Thymus (tissue), 11 donors: ENCODE measurements at regions not wholly inside any gene's neighbourhood (a gene's known extent, or its start where the extent isn't known, plus 50 kb on each side); places are given as distances from the start of the nearest gene placed in this dataset.
"Not testable (repeated sequence)": the region's sequence is repeated elsewhere in the genome, so short reads cannot be mapped to it uniquely, and the experiment has no call there.

Experiments used
- DNase-seq, 9 donors: peaks; one replicate each; pipeline ENCODE4 v3.0.0-alpha.2; 2013; ENCODE audit warnings: low spot score in 9 of 9, low read depth in 6 of 9, missing footprints in 1 of 9
- H3K27ac ChIP-seq, 2 donors: one replicate each; pipeline ENCODE4 v1.5.1; 2013; ENCODE audit warnings: control low read depth in 1 of 2, low read depth in 1 of 2, low read length in 1 of 2, mild to moderate bottlenecking in 1 of 2, moderate library complexity in 1 of 2
- H3K27me3 ChIP-seq, 2 donors: one replicate each; pipeline ENCODE4 v1.5.1; 2013; ENCODE audit warnings: low read length in 1 of 2; ENCODE audit not compliant: control insufficient read depth in 2 of 2, insufficient read depth in 1 of 2
- H3K36me3 ChIP-seq, 2 donors: one replicate each; pipeline ENCODE4 v1.5.1; 2013; ENCODE audit warnings: low read length in 1 of 2, mild to moderate bottlenecking in 1 of 2, moderate library complexity in 1 of 2; ENCODE audit not compliant: control insufficient read depth in 2 of 2, insufficient read depth in 2 of 2
- H3K4me1 ChIP-seq, 2 donors: one replicate each; pipeline ENCODE4 v1.5.1; 2013; ENCODE audit warnings: low read length in 2 of 2; ENCODE audit not compliant: control insufficient read depth in 2 of 2, insufficient read depth in 2 of 2
- H3K4me3 ChIP-seq, 2 donors: one replicate each; pipeline ENCODE4 v1.5.1; 2013; ENCODE audit warnings: low read length in 2 of 2, control low read depth in 1 of 2, mild to moderate bottlenecking in 1 of 2
- H3K9me3 ChIP-seq, 2 donors: one replicate each; pipeline ENCODE4 v1.5.1; 2013; ENCODE audit warnings: low read length in 1 of 2, mild to moderate bottlenecking in 1 of 2; ENCODE audit not compliant: control insufficient read depth in 2 of 2, insufficient read depth in 1 of 2
- WGBS: extraction: QIAGEN DNeasy Blood & Tissue Kit; methylation state at CpG from one replicate; pipeline ENCODE4 v1.1.7; 2013; 5-methylcytosine and 5-hydroxymethylcytosine counted together
- donor health status: healthy.

GRCh38 chr1:181986907-181987305 is 74.6 kb downstream of the ZNF648 start:
- no peaks in the 10 kb centered on the region for H3K27me3 ChIP-seq
- no peaks in the 10 kb centered on the region for H3K9me3 ChIP-seq
- no peak overlapping the region for H3K27ac ChIP-seq
- DNase-seq: no peak
- H3K4me1 ChIP-seq: no peaks in the 10 kb centered on the region
- H3K4me3 ChIP-seq: no peak overlapping the region
- WGBS: 82% methylated on average over 2 of the region's 2 CpGs
- H3K36me3 ChIP-seq: no peaks in the 10 kb centered on the region

GRCh38 chr1:181985936-181986906 is 75.3 kb downstream of the ZNF648 start:
- Histone ChIP-seq H3K27ac (no peak overlapping the region), H3K27me3 (no peaks in the 10 kb centered on the region), H3K36me3 (no peaks in the 10 kb centered on the region), H3K4me1 (no peaks in the 10 kb centered on the region), H3K9me3 (no peaks in the 10 kb centered on the region), H3K4me3 (no peak overlapping the region)
- WGBS: 78% methylated on average over 6 of the region's 6 CpGs
- no peak for DNase-seq

GRCh38 chr1:181985281-181985680 is 76.2 kb downstream of the ZNF648 start:
- Histone ChIP-seq H3K9me3 (no peaks in the 10 kb centered on the region), H3K27ac (no peak overlapping the region), H3K4me1 (no peaks in the 10 kb centered on the region), H3K36me3 (no peaks in the 10 kb centered on the region), H3K27me3 (no peaks in the 10 kb centered on the region), H3K4me3 (no peak overlapping the region)
- DNase-seq: no peak
- WGBS: 99% methylated on average over 3 of the region's 3 CpGs

- no peaks in the 10 kb centered on the region for H3K9me3 ChIP-seq
- no peak overlapping the region for H3K27ac ChIP-seq
- no peaks in the 10 kb centered on the region for H3K27me3 ChIP-seq
- H3K36me3 ChIP-seq: no peaks in the 10 kb centered on the region
- H3K4me3 ChIP-seq: no peak overlapping the region
- WGBS: 78% methylated on average over 4 of the region's 4 CpGs
- DNase-seq: no peak
- no peaks in the 10 kb centered on the region for H3K4me1 ChIP-seq
Observed at GRCh38 chr1:181984006-181984405, 77.5 kb downstream of the ZNF648 start.

- H3K4me3 ChIP-seq: no peak overlapping the region
- DNase-seq: no peak
- no peaks in the 10 kb centered on the region for H3K9me3 ChIP-seq
- 99% methylated on average over 4 of the region's 4 CpGs for WGBS
- no peaks in the 10 kb centered on the region for H3K27me3 ChIP-seq
- H3K4me1 ChIP-seq: no peaks in the 10 kb centered on the region
- H3K36me3 ChIP-seq: no peaks in the 10 kb centered on the region
- H3K27ac ChIP-seq: no peak overlapping the region
Observed at GRCh38 chr1:181981821-181982220, 79.7 kb downstream of the ZNF648 start.

GRCh38 chr1:181972256-181972655 is 89.3 kb downstream of the ZNF648 start:
- Histone ChIP-seq H3K4me3 (no peak overlapping the region), H3K27ac (no peak overlapping the region), H3K36me3 (no peaks in the 10 kb centered on the region), H3K9me3 (peaks cover 0 to 7% of the 10 kb centered on the region in 2 donors), H3K4me1 (no peaks in the 10 kb centered on the region), H3K27me3 (no peaks in the 10 kb centered on the region)
- DNase-seq: no peak
- WGBS: 98% methylated on average over 1 of the region's 1 CpG

- no peak overlapping the region for H3K4me3 ChIP-seq
- H3K4me1 ChIP-seq: no peaks in the 10 kb centered on the region
- no peak for DNase-seq
- no peaks in the 10 kb centered on the region for H3K27me3 ChIP-seq
- H3K27ac ChIP-seq: no peak overlapping the region
- peaks cover 0 to 7% of the 10 kb centered on the region in 2 donors for H3K9me3 ChIP-seq
- no peaks in the 10 kb centered on the region for H3K36me3 ChIP-seq
Observed at GRCh38 chr1:181971424-181971823, 90.1 kb downstream of the ZNF648 start.

GRCh38 chr1:181969902-181970301 is 91.6 kb downstream of the ZNF648 start:
- DNase-seq: no peak

GRCh38 chr1:181954696-181955095 is 106.8 kb downstream of the ZNF648 start:
- not testable (repeated sequence) for H3K27me3 ChIP-seq, DNase-seq, H3K9me3 ChIP-seq, H3K4me1 ChIP-seq, H3K36me3 ChIP-seq, H3K4me3 ChIP-seq, H3K27ac ChIP-seq
- WGBS: 93% methylated on average over 10 of the region's 11 CpGs

More at GRCh38 chr1:181969902-181970301, 91.6 kb downstream of the ZNF648 start:
- Histone ChIP-seq H3K36me3 (no peaks in the 10 kb centered on the region), H3K4me3 (no peak overlapping the region), H3K27me3 (no peaks in the 10 kb centered on the region), H3K27ac (no peak overlapping the region), H3K4me1 (no peaks in the 10 kb centered on the region), H3K9me3 (peaks cover 0 to 5% of the 10 kb centered on the region in 2 donors)
- WGBS: 76% methylated on average over 2 of the region's 2 CpGs
